ENCODE measurements at regions not wholly inside any gene's neighbourhood (a gene's known extent, or its start where the extent isn't known, plus 50 kb on each side); places are given as distances from the start of the nearest gene placed in this dataset.

DNA sequence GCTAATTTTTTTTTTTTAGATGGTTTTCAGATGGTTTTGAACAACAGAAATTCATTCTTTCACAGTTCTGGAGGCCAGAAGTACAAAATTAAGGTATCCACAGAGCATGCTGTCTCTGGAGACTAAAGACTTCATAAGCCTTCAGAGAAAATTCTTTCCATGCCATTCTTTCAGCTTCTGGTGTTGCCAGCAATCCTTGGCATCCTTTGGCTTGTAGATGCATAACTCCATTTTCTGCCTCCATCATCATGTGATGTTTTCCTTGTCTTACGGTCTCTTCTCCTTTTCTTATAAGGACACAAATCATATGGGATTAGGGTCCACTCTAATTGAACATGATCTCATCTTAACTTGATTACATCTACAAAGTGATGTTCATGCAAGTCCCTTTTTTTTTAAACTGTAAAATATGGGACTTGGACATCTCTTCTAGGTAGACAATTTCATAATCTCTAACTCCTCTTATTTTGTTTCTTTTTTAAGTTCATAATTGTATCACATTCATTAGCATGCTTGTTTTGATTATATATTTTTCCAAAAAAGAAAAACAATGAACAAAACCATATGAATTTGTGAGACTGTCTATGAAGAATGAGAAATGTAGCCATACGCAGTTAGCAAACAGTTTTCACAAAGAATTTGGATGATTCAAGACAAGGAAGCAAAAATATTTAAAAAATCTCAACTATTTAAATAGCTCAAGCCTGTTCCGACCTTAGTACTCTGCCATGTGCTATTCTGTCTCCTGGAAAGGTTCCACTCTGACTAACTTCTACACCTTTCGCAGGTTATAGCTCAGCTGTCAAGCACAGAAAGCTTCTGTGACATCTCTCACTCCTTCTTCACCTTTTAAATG, 53.1 kb upstream of the GIMD1 start:
- no peaks in the 10 kb centered on the region for H3K4me1 ChIP-seq (ENCODE audit: insufficient read depth)
- Mint-ChIP-seq H3K36me3 (ENCODE audit: low read depth) (no peaks in the 10 kb centered on the region), H3K27ac (no peak overlapping the region), H3K4me3 (no peak overlapping the region), H3K27me3 (ENCODE audit: insufficient read depth, low read depth, poor library complexity) (no peaks in the 10 kb centered on the region), H3K9me3 (no peaks in the 10 kb centered on the region), H3K4me1 (peaks cover 17% of the 10 kb centered on the region)
- no peaks in the 10 kb centered on the region for H3K27me3 ChIP-seq (ENCODE audit: insufficient read depth)
- peak; percentile 36 for DNase-seq (ENCODE audit: low spot score)
- no peaks in the 10 kb centered on the region for H3F3A ChIP-seq (replicated peaks; ENCODE audit: low read depth)
- no peak overlapping the region for H3K4me2 ChIP-seq
- no peaks in the 10 kb centered on the region for H3K9me2 ChIP-seq (ENCODE audit: insufficient read depth)
- no peak overlapping the region for H2AFZ ChIP-seq
- no peaks in the 10 kb centered on the region for H4K20me1 ChIP-seq (replicated peaks; ENCODE audit: insufficient read depth)
- H3K36me3 ChIP-seq (ENCODE audit: insufficient read depth) = no peaks in the 10 kb centered on the region
- H3K4me3 ChIP-seq = no peak overlapping the region
- TF ChIP-seq ETS1 (IDR thresholded peaks at IDR 0.05) (no peak), NANOG (IDR thresholded peaks at IDR 0.05; ENCODE audit: borderline replicate concordance) (no peak), POLR2AphosphoS5 (IDR thresholded peaks at IDR 0.05; ENCODE audit: low read depth) (no peak), ZNF114 (CRISPR knock-in tag; IDR thresholded peaks at IDR 0.05) (no peak)
- H3K79me2 ChIP-seq (replicated peaks; ENCODE audit: insufficient read depth) = no peaks in the 10 kb centered on the region
- H3K27ac ChIP-seq (ENCODE audit: low read depth) = no peak overlapping the region
- ATAC-seq = no peak

DNA sequence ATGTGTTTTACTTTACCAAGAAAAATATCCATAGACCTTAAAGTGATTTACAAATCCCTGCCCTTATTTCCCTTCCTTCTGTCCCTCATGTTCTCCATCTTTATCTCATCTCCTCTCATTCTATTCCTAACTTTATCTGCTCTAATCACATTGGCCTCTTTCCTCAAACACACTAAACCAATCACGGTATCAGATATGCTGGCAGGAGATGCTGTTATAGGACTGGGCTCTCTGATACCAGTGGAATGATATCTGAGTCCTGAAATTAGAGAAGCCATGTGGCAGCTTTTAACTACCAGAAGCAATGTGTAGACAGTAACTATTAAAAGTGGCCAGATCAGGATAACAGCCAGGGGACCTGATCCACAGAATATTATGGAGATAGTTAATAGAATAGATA, 49.9 kb upstream of the GIMD1 start:
- Histone ChIP-seq H3K4me3 (no peak overlapping the region), H3K36me3 (ENCODE audit: insufficient read depth) (no peaks in the 10 kb centered on the region), H3K27me3 (ENCODE audit: insufficient read depth) (no peaks in the 10 kb centered on the region), H3K4me1 (ENCODE audit: insufficient read depth) (no peaks in the 10 kb centered on the region), H3K27ac (ENCODE audit: low read depth) (no peak overlapping the region), H3K79me2 (replicated peaks; ENCODE audit: insufficient read depth) (no peaks in the 10 kb centered on the region), H3K9me2 (ENCODE audit: insufficient read depth) (no peaks in the 10 kb centered on the region), H3F3A (replicated peaks; ENCODE audit: low read depth) (no peaks in the 10 kb centered on the region), H2AFZ (no peak overlapping the region), H3K4me2 (no peak overlapping the region), H4K20me1 (replicated peaks; ENCODE audit: insufficient read depth) (no peaks in the 10 kb centered on the region)
- no peak for ATAC-seq
- no peak for DNase-seq (ENCODE audit: low spot score)
- H3K9me3 Mint-ChIP-seq = no peaks in the 10 kb centered on the region
- H3K36me3 Mint-ChIP-seq (ENCODE audit: low read depth) = no peaks in the 10 kb centered on the region
- H3K4me1 Mint-ChIP-seq = peaks cover 21% of the 10 kb centered on the region
- H3K27ac Mint-ChIP-seq = peak overlapping the region; percentile 5; the same call in 1 of the 2 replicates
- no peak overlapping the region for H3K4me3 Mint-ChIP-seq
- H3K27me3 Mint-ChIP-seq (ENCODE audit: insufficient read depth, low read depth, poor library complexity) = no peaks in the 10 kb centered on the region
- TF ChIP-seq ZNF331 (CRISPR knock-in tag; IDR thresholded peaks at IDR 0.05; ENCODE audit: low read depth) (no peak), STAT1 (IDR thresholded peaks at IDR 0.05; ENCODE audit: unreplicated experiment) (no peak), EZH2phosphoT487 (IDR thresholded peaks at IDR 0.05; ENCODE audit: unreplicated experiment) (no peak), NANOG (IDR thresholded peaks at IDR 0.05; ENCODE audit: borderline replicate concordance) (no peak), JUNB (IDR thresholded peaks at IDR 0.05; ENCODE audit: unreplicated experiment) (no peak), EZH2 (IDR thresholded peaks at IDR 0.05; ENCODE audit: low read depth, unreplicated experiment) (no peak), POLR2AphosphoS5 (IDR thresholded peaks at IDR 0.05; ENCODE audit: low read depth) (no peak), ZNF114 (CRISPR knock-in tag; IDR thresholded peaks at IDR 0.05) (no peak)
- TF ChIP-seq, protein P1, sequence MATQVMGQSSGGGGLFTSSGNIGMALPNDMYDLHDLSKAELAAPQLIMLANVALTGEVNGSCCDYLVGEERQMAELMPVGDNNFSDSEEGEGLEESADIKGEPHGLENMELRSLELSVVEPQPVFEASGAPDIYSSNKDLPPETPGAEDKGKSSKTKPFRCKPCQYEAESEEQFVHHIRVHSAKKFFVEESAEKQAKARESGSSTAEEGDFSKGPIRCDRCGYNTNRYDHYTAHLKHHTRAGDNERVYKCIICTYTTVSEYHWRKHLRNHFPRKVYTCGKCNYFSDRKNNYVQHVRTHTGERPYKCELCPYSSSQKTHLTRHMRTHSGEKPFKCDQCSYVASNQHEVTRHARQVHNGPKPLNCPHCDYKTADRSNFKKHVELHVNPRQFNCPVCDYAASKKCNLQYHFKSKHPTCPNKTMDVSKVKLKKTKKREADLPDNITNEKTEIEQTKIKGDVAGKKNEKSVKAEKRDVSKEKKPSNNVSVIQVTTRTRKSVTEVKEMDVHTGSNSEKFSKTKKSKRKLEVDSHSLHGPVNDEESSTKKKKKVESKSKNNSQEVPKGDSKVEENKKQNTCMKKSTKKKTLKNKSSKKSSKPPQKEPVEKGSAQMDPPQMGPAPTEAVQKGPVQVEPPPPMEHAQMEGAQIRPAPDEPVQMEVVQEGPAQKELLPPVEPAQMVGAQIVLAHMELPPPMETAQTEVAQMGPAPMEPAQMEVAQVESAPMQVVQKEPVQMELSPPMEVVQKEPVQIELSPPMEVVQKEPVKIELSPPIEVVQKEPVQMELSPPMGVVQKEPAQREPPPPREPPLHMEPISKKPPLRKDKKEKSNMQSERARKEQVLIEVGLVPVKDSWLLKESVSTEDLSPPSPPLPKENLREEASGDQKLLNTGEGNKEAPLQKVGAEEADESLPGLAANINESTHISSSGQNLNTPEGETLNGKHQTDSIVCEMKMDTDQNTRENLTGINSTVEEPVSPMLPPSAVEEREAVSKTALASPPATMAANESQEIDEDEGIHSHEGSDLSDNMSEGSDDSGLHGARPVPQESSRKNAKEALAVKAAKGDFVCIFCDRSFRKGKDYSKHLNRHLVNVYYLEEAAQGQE (IDR thresholded peaks at IDR 0.05; ENCODE audit: unreplicated experiment) = no peak
- TF ChIP-seq, protein P2, sequence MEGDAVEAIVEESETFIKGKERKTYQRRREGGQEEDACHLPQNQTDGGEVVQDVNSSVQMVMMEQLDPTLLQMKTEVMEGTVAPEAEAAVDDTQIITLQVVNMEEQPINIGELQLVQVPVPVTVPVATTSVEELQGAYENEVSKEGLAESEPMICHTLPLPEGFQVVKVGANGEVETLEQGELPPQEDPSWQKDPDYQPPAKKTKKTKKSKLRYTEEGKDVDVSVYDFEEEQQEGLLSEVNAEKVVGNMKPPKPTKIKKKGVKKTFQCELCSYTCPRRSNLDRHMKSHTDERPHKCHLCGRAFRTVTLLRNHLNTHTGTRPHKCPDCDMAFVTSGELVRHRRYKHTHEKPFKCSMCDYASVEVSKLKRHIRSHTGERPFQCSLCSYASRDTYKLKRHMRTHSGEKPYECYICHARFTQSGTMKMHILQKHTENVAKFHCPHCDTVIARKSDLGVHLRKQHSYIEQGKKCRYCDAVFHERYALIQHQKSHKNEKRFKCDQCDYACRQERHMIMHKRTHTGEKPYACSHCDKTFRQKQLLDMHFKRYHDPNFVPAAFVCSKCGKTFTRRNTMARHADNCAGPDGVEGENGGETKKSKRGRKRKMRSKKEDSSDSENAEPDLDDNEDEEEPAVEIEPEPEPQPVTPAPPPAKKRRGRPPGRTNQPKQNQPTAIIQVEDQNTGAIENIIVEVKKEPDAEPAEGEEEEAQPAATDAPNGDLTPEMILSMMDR (conservative IDR thresholded peaks at IDR 0.05; ENCODE audit: low read depth in 2 of 2) = no peak

Measured in GM23338 (cell line).